Ovary (tissue), 7 donors: ENCODE measurements at regions not wholly inside any gene's neighbourhood (a gene's known extent, or its start where the extent isn't known, plus 50 kb on each side); places are given as distances from the start of the nearest gene placed in this dataset.

Experiments
- DNase-seq, 5 donors: peaks; one replicate each; pipeline ENCODE4 v3.0.0-alpha.2; 2019 to 2020
- H3K27ac ChIP-seq, 2 donors: fragments of 200-600 bp; one replicate each; pipeline versions ENCODE4 v1.5.1 to v1.8.0; 2019 to 2022
- H3K27me3 ChIP-seq: fragments of 200-600 bp; one replicate; pipeline ENCODE4 v1.8.0; 2022
- H3K36me3 ChIP-seq: fragments of 200-600 bp; sonication (generic); one replicate; pipeline ENCODE4 v1.5.1; 2019
- H3K4me1 ChIP-seq: one replicate; pipeline ENCODE4 v1.8.1; 2013; ENCODE audit warnings: mild to moderate bottlenecking, moderate library complexity; ENCODE audit not compliant: insufficient read depth
- H3K4me3 ChIP-seq: fragments of 200-600 bp; sonication (generic); one replicate; pipeline ENCODE4 v1.5.1; 2017
- H3K9me3 ChIP-seq, 2 donors: fragments of 200-600 bp in 1 of 2; sonication (generic) in 1 of 2; one replicate each; pipeline versions ENCODE4 v1.5.1 to v1.8.1; 2013 to 2019; ENCODE audit warnings: mild to moderate bottlenecking in 1 of 2, moderate library complexity in 1 of 2
- EP300 ChIP-seq: sonication (generic); formaldehyde crosslinking; IDR thresholded peaks from one replicate; pipeline ENCODE4 v1.6.1; 2017; ENCODE audit warnings: antibody characterized with exemption
- POLR2A ChIP-seq: fragments of 450-650 bp; IDR thresholded peaks from one replicate; pipeline ENCODE4 v1.6.1; 2017; ENCODE audit warnings: antibody characterized with exemption, mild to moderate bottlenecking, moderate library complexity
- WGBS, 3 donors: extraction: QIAGEN DNeasy Blood & Tissue Kit in 1 of 3; methylation state at CpG; one replicate each; pipeline versions ENCODE4 v1.1.5 to v1.1.7; 2013 to 2017; 5-methylcytosine and 5-hydroxymethylcytosine counted together
- intact Hi-C, 4 donors: fragments of 100-400 bp; cut with DNase I; formaldehyde crosslinking; loops; one replicate each; pipeline versions ENCODE4 v1.11.0 to v1.15.1; 2022 to 2023
- TF ChIP-seq, protein P1 (sequence below), 3 donors: fragments of 450-650 bp in 2 of 3; fragments of 200-600 bp in 1 of 3; IDR thresholded peaks; one replicate each; pipeline versions ENCODE4 v1.5.1 to v1.8.0; 2016 to 2022; ENCODE audit warnings: antibody characterized with exemption in 3 of 3, mild to moderate bottlenecking in 1 of 3
- donor health status: DM: no; HTN: no; CAD: no; lungs with moderate emphysema.
- donor health status: DM: no; HTN: no; CAD: no.
- donor health status: Bipolar disorder and iron deficiency.
- donor health status: DM: no; HTN: no; CAD: no.
- donor health status: DM: yes; HTN: yes; CAD: no.

GRCh38 chr1:243910607-243911006 lies 60.6 kb upstream of the AKT3 start:
- TF ChIP-seq EP300 = no peak
- H3K4me3 ChIP-seq = no peak overlapping the region
- H3K27me3 ChIP-seq = no peaks in the 10 kb centered on the region
- no peaks in the 10 kb centered on the region for H3K4me1 ChIP-seq
- WGBS, 3 donors = 83 to 89% (median 88%) methylated on average over 6 of the region's 6 CpGs
- intact Hi-C loops = loop anchor here in 1 of 4 donors (10.0 kb wide), 1 partner anchor 56 kb away; the partner anchor contains the start of gene AKT3
- H3K27ac ChIP-seq = no peak overlapping the region
- DNase-seq = no peak
- H3K36me3 ChIP-seq = no peaks in the 10 kb centered on the region
- H3K9me3 ChIP-seq = no peaks in the 10 kb centered on the region

DNA sequence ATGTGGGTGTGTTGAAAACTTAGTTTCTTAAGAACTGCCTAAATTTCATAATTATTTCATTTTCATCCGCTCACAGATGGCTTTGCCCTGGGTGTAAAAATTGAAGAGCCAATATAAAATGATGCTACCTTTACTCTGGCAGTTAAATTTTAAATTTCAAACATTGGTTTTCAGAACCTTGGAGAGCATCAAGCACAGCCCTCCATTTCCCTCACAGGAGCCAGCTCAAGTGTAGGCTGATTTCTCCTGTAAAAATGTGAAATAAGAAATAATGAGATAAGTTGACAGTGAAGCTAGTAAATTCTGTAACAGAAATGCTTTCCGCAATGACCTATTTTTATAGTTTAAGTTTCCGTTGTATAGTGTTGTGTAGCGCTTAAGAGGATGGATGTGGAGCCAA lies 53.9 kb upstream of the AKT3 start:
- H3K27me3 ChIP-seq = no peaks in the 10 kb centered on the region
- no peak overlapping the region for H3K27ac ChIP-seq
- intact Hi-C loops = no loop called here
- H3K36me3 ChIP-seq = no peaks in the 10 kb centered on the region
- TF ChIP-seq, protein P1, sequence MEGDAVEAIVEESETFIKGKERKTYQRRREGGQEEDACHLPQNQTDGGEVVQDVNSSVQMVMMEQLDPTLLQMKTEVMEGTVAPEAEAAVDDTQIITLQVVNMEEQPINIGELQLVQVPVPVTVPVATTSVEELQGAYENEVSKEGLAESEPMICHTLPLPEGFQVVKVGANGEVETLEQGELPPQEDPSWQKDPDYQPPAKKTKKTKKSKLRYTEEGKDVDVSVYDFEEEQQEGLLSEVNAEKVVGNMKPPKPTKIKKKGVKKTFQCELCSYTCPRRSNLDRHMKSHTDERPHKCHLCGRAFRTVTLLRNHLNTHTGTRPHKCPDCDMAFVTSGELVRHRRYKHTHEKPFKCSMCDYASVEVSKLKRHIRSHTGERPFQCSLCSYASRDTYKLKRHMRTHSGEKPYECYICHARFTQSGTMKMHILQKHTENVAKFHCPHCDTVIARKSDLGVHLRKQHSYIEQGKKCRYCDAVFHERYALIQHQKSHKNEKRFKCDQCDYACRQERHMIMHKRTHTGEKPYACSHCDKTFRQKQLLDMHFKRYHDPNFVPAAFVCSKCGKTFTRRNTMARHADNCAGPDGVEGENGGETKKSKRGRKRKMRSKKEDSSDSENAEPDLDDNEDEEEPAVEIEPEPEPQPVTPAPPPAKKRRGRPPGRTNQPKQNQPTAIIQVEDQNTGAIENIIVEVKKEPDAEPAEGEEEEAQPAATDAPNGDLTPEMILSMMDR (IDR thresholded peaks at IDR 0.05) = no peak
- TF ChIP-seq POLR2A = no peak
- no peak for TF ChIP-seq EP300
- no peaks in the 10 kb centered on the region for H3K9me3 ChIP-seq
- H3K4me3 ChIP-seq = no peak overlapping the region
- H3K4me1 ChIP-seq = no peaks in the 10 kb centered on the region
- DNase-seq = no peak
- 65 to 79% (median 70%) methylated on average over 4 of the region's 4 CpGs for WGBS, 3 donors

GRCh38 chr1:243903041-243903440 lies 53.0 kb upstream of the AKT3 start:
- intact Hi-C loops = no loop called here
- H3K4me3 ChIP-seq = no peak overlapping the region
- no peaks in the 10 kb centered on the region for H3K4me1 ChIP-seq
- no peaks in the 10 kb centered on the region for H3K36me3 ChIP-seq
- H3K27me3 ChIP-seq = no peaks in the 10 kb centered on the region
- no peaks in the 10 kb centered on the region for H3K9me3 ChIP-seq
- no peak overlapping the region for H3K27ac ChIP-seq
- no peak for DNase-seq
- TF ChIP-seq, protein P1 (IDR thresholded peaks at IDR 0.05) = no peak
- no peak for TF ChIP-seq EP300
- TF ChIP-seq POLR2A = no peak
- 64 to 77% (median 68%) methylated on average over 4 of the region's 4 CpGs for WGBS, 3 donors

DNA sequence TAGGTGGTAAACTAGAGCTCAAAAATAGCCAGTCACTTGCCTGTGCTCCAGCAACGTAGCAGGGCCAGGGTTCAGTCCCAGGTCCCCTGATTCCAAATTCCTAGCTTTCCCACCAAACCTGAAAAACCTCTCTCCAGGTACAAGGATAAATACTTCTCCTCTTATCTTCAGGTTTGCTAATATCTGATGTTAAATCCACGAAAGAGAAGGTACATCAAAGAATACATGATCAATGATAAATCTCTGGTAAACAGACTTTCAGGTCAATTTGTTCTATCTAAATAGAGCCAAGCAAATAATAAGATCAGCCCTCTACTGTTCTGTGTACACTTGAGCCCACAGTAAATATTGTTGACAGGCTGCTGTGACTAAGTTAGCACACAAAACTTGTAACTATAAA lies 52.1 kb upstream of the AKT3 start:
- H3K27me3 ChIP-seq = no peaks in the 10 kb centered on the region
- no peaks in the 10 kb centered on the region for H3K9me3 ChIP-seq
- no peak overlapping the region for H3K27ac ChIP-seq
- H3K4me1 ChIP-seq = no peaks in the 10 kb centered on the region
- H3K4me3 ChIP-seq = no peak overlapping the region
- WGBS, 3 donors = 50 to 64% (median 55%) methylated on average over 2 of the region's 2 CpGs
- H3K36me3 ChIP-seq = no peaks in the 10 kb centered on the region
- no peak for DNase-seq
- TF ChIP-seq POLR2A (no peak), EP300 (no peak)
- TF ChIP-seq, protein P1 (IDR thresholded peaks at IDR 0.05) = no peak
- intact Hi-C loops = no loop called here
